H9 (cell line): ENCODE measurements at regions not wholly inside any gene's neighbourhood (a gene's known extent, or its start where the extent isn't known, plus 50 kb on each side); places are given as distances from the start of the nearest gene placed in this dataset.

Experiments
- DNase-seq: peaks from one replicate; pipeline ENCODE4 v3.0.0-alpha.2; 2017
- H2AFZ ChIP-seq: one replicate; pipeline ENCODE4 v1.6.1; 2013; ENCODE audit warnings: mild to moderate bottlenecking, low read length, control low read depth, moderate library complexity
- H2AK5ac ChIP-seq: 2 replicates; pipeline ENCODE4 v1.6.1; 2013; ENCODE audit warnings: low read length, control low read depth, mixed read lengths; ENCODE audit not compliant: insufficient read length
- H2BK120ac ChIP-seq: one replicate; pipeline ENCODE4 v1.6.1; 2013; ENCODE audit warnings: low read depth, mild to moderate bottlenecking, low read length, control low read depth, inconsistent platforms; ENCODE audit not compliant: poor library complexity, severe bottlenecking
- H2BK12ac ChIP-seq: 2 replicates; pipeline ENCODE4 v1.6.1; 2013; ENCODE audit warnings: low read length, control low read depth, mixed read lengths, low read depth; ENCODE audit not compliant: insufficient read length
- H2BK15ac ChIP-seq: 2 replicates; pipeline ENCODE4 v1.6.1; 2013; ENCODE audit warnings: low read depth, low read length, control low read depth
- H2BK20ac ChIP-seq: one replicate; pipeline ENCODE4 v1.6.1; 2013; ENCODE audit warnings: low read depth, mild to moderate bottlenecking, low read length, control low read depth, inconsistent platforms; ENCODE audit not compliant: poor library complexity, severe bottlenecking
- H2BK5ac ChIP-seq: 2 replicates; pipeline ENCODE4 v1.6.1; 2013; ENCODE audit warnings: low read length, control low read depth, mixed read lengths; ENCODE audit not compliant: insufficient read length
- H3K14ac ChIP-seq: 2 replicates; pipeline ENCODE4 v1.6.1; 2013; ENCODE audit warnings: low read length, control low read depth; ENCODE audit not compliant: insufficient read depth
- H3K18ac ChIP-seq: 2 replicates; pipeline ENCODE4 v1.6.1; 2013; ENCODE audit warnings: low read depth, mild to moderate bottlenecking, mixed read lengths, low read length, control low read depth; ENCODE audit not compliant: insufficient read length
- H3K23ac ChIP-seq: 2 replicates; pipeline ENCODE4 v1.6.1; 2013; ENCODE audit warnings: low read length, control low read depth, mixed read lengths, low read depth; ENCODE audit not compliant: insufficient read length
- H3K23me2 ChIP-seq: 2 replicates; pipeline ENCODE4 v1.6.1; 2013; ENCODE audit warnings: low read depth, mild to moderate bottlenecking, mixed read lengths, low read length, control low read depth; ENCODE audit not compliant: insufficient read length, poor library complexity, severe bottlenecking
- H3K27ac ChIP-seq: 2 replicates; pipeline ENCODE4 v1.5.1; 2013; ENCODE audit warnings: low read length, control low read depth, mixed read lengths, low read depth; ENCODE audit not compliant: insufficient read length
- H3K27me3 ChIP-seq: 2 replicates; pipeline ENCODE4 v1.6.1; 2013; ENCODE audit warnings: low read length, control low read depth, inconsistent platforms; ENCODE audit not compliant: insufficient read depth
- H3K4ac ChIP-seq: 2 replicates; pipeline ENCODE4 v1.6.1; 2013; ENCODE audit warnings: low read depth, mild to moderate bottlenecking, control low read depth, inconsistent platforms, low read length, moderate library complexity
- H3K4me1 ChIP-seq: 2 replicates; pipeline ENCODE4 v1.6.1; 2013; ENCODE audit warnings: low read length, control low read depth, inconsistent platforms; ENCODE audit not compliant: insufficient read depth
- H3K4me2 ChIP-seq: 2 replicates; pipeline ENCODE4 v1.6.1; 2013; ENCODE audit warnings: low read length, control low read depth, mixed read lengths; ENCODE audit not compliant: insufficient read length, insufficient read depth
- H3K56ac ChIP-seq: 2 replicates; pipeline ENCODE4 v1.6.1; 2013; ENCODE audit warnings: low read depth, mild to moderate bottlenecking, mixed read lengths, low read length, control low read depth; ENCODE audit not compliant: insufficient read length
- H3K79me1 ChIP-seq: 2 replicates; pipeline ENCODE4 v1.6.1; 2013; ENCODE audit warnings: low read depth, mild to moderate bottlenecking, moderate library complexity, low read length, control low read depth, inconsistent platforms; ENCODE audit not compliant: insufficient read depth, poor library complexity, severe bottlenecking
- H3K79me2 ChIP-seq: 2 replicates; pipeline ENCODE4 v1.6.1; 2013; ENCODE audit warnings: low read length, control low read depth, inconsistent platforms; ENCODE audit not compliant: insufficient read depth
- H3K9ac ChIP-seq: 2 replicates; pipeline ENCODE4 v1.6.1; 2013; ENCODE audit warnings: low read length, control low read depth, mixed read lengths; ENCODE audit not compliant: insufficient read length; ENCODE audit errors: extremely low read depth
- H3K9me3 ChIP-seq: one replicate; pipeline ENCODE4 v1.6.1; 2013; ENCODE audit warnings: low read depth, low read length, inconsistent platforms; ENCODE audit not compliant: control insufficient read depth
- H3T11ph ChIP-seq: one replicate; pipeline ENCODE4 v1.6.1; 2013; ENCODE audit warnings: mild to moderate bottlenecking, low read length, control low read depth, inconsistent platforms
- H4K20me1 ChIP-seq: one replicate; pipeline ENCODE4 v1.6.1; 2013; ENCODE audit not compliant: control insufficient read depth, insufficient read length, insufficient read depth
- H4K5ac ChIP-seq: 2 replicates; pipeline ENCODE4 v1.6.1; 2013; ENCODE audit warnings: low read depth, mild to moderate bottlenecking, mixed read lengths, low read length, control low read depth; ENCODE audit not compliant: insufficient read length
- H4K8ac ChIP-seq: replicated peaks from 2 replicates; pipeline ENCODE4 v1.6.1; 2013; ENCODE audit warnings: low read length, control low read depth, mixed read lengths, low read depth; ENCODE audit not compliant: insufficient read length
- H4K91ac ChIP-seq: 2 replicates; pipeline ENCODE4 v1.6.1; 2013; ENCODE audit warnings: low read depth, mild to moderate bottlenecking, moderate library complexity, mixed read lengths, low read length, control low read depth; ENCODE audit not compliant: insufficient read length
- H3K27ac Mint-ChIP-seq, 3 experiments: 2 replicates in 2 of 3; 3 replicates in 1 of 3; pipeline ENCODE4 v1.8.0; 2020 to 2021; ENCODE audit warnings: mixed read lengths in 3 of 3, mild to moderate bottlenecking in 1 of 3, moderate library complexity in 1 of 3
- H3K27me3 Mint-ChIP-seq: 2 replicates; pipeline ENCODE4 v1.8.0; 2021; ENCODE audit warnings: low read depth, mild to moderate bottlenecking, moderate library complexity, mixed read lengths
- H3K36me3 Mint-ChIP-seq, 3 experiments: 2 replicates in 2 of 3; 3 replicates in 1 of 3; pipeline ENCODE4 v1.8.0; 2020 to 2021; ENCODE audit warnings: low read depth in 3 of 3, mixed read lengths in 3 of 3; ENCODE audit not compliant: insufficient read depth in 1 of 3
- H3K4me1 Mint-ChIP-seq, 2 experiments: 2 replicates each; pipeline ENCODE4 v1.8.0; 2020; ENCODE audit warnings: mixed read lengths in 2 of 2
- H3K4me3 Mint-ChIP-seq, 2 experiments: 2 replicates in 1 of 2; 3 replicates in 1 of 2; pipeline ENCODE4 v1.8.0; 2020 to 2021; ENCODE audit warnings: mild to moderate bottlenecking in 2 of 2, mixed read lengths in 2 of 2, moderate library complexity in 1 of 2
- H3K9me3 Mint-ChIP-seq, 2 experiments: 2 replicates in 1 of 2; 3 replicates in 1 of 2; pipeline ENCODE4 v1.8.0; 2020; ENCODE audit warnings: mild to moderate bottlenecking in 2 of 2, mixed read lengths in 2 of 2, moderate library complexity in 1 of 2
- CTCF ChIP-seq: fragments of 200-600 bp; sonication (generic); conservative IDR thresholded peaks from 3 replicates; pipeline ENCODE4 v1.8.0; 2021; ENCODE audit warnings: antibody characterized with exemption, mild to moderate bottlenecking
- WGBS: extraction: QIAGEN DNeasy Blood & Tissue Kit; methylation state at CpG from one replicate; pipeline ENCODE4 v1.1.7; 2013; ENCODE audit warnings: missing lambda C conversion rate, low lambda C conversion rate, mixed read lengths; ENCODE audit not compliant: insufficient read length; ENCODE audit errors: extremely low coverage; 5-methylcytosine and 5-hydroxymethylcytosine counted together

- Histone ChIP-seq H3K9ac (no peak overlapping the region), H3K4ac (no peak overlapping the region), H4K20me1 (no peaks in the 10 kb centered on the region), H3K14ac (no peak overlapping the region), H2BK20ac (no peak overlapping the region), H2BK5ac (no peak overlapping the region), H3K79me1 (no peaks in the 10 kb centered on the region), H2AFZ (no peak overlapping the region), H2BK15ac (no peak overlapping the region), H4K91ac (no peak overlapping the region), H3T11ph (no peak overlapping the region), H3K4me2 (no peak overlapping the region), H3K56ac (no peak overlapping the region), H2BK12ac (no peak overlapping the region), H4K5ac (no peak overlapping the region), H3K4me1 (no peaks in the 10 kb centered on the region), H2AK5ac (no peak overlapping the region), H2BK120ac (no peak overlapping the region), H3K9me3 (no peaks in the 10 kb centered on the region), H3K23ac (no peak overlapping the region), H3K27ac (no peak overlapping the region), H3K23me2 (no peaks in the 10 kb centered on the region), H4K8ac (no peak overlapping the region), H3K27me3 (no peaks in the 10 kb centered on the region; the same call in 1 of the 2 replicates), H3K79me2 (no peaks in the 10 kb centered on the region), H3K18ac (no peak overlapping the region)
- Mint-ChIP-seq H3K4me1 (no peaks in the 10 kb centered on the region), H3K27ac (no peak overlapping the region), H3K9me3 (no peaks in the 10 kb centered on the region; a peak in 1 of 5 replicates), H3K4me3 (no peak overlapping the region), H3K27me3 (no peaks in the 10 kb centered on the region), H3K36me3 (no peaks in the 10 kb centered on the region)
- no peak for TF ChIP-seq CTCF
- no peak for DNase-seq
- no CpG with 5 or more reads among the region's 3 CpGs for WGBS
Measured at GRCh38 chr10:25695586-25695985, 238.4 kb upstream of the MYO3A start.
